HL-60 (cell line): ENCODE measurements at regions not wholly inside any gene's neighbourhood (a gene's known extent, or its start where the extent isn't known, plus 50 kb on each side); places are given as distances from the start of the nearest gene placed in this dataset.

Source experiments
- DNase-seq, 2 experiments: peaks; one replicate each; pipeline ENCODE4 v3.0.0-alpha.2; 2010 to 2020; ENCODE audit warnings: low read depth in 1 of 2, low spot score in 1 of 2
- H3K27ac ChIP-seq: fragments of 250-450 bp; sonication (Bioruptor Pico); replicated peaks from 2 replicates; pipeline ENCODE4 v1.5.1; 2020; ENCODE audit warnings: mild to moderate bottlenecking, moderate library complexity
- H3K27me3 ChIP-seq: fragments of 250-450 bp; sonication (Bioruptor Pico); 2 replicates; pipeline ENCODE4 v1.5.1; 2021; ENCODE audit warnings: mild to moderate bottlenecking, moderate library complexity; ENCODE audit not compliant: insufficient read depth, poor library complexity, severe bottlenecking
- H3K4me3 ChIP-seq: replicated peaks from 2 replicates; pipeline ENCODE4 v1.5.1; 2011; ENCODE audit warnings: mild to moderate bottlenecking, control low read depth, low read length; ENCODE audit not compliant: insufficient read depth
- GABPA ChIP-seq: IDR thresholded peaks from 2 replicates; pipeline ENCODE4 v1.6.1; 2012; ENCODE audit warnings: low read depth
- POLR2AphosphoS5 ChIP-seq: IDR thresholded peaks from 2 replicates; pipeline ENCODE4 v1.6.1; 2012; ENCODE audit warnings: low read depth
- SPI1 ChIP-seq: IDR thresholded peaks from 2 replicates; pipeline ENCODE4 v1.6.1; 2012; ENCODE audit warnings: low read depth, mild to moderate bottlenecking, borderline replicate concordance
- TF ChIP-seq, protein P1 (sequence below): IDR thresholded peaks from 2 replicates; pipeline ENCODE4 v1.6.1; 2012; ENCODE audit warnings: low read depth; ENCODE audit not compliant: insufficient replicate concordance
- TF ChIP-seq, protein P2 (sequence below): IDR thresholded peaks from one replicate; pipeline ENCODE4 v1.5.1; 2011; ENCODE audit warnings: low read length, control low read depth, inconsistent platforms; ENCODE audit not compliant: insufficient read depth

DNA sequence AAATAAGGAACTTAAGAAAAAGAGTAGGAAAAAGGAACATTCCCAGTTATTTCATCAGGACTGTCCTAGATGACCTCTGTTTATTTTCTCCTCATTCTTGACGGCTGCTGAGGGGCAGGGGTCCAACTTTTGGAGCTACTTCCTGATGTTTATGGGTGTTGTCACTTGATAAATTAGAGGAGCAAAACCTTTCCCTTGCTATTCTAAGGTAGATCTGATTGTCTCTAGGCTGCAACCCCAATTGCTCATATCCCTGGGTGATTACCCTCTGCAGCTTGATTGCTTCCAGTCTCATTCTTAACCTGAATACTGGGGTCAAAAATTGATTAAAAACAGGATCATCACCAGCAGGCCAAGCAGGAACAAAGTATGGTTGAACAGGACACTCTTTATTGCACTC, 311.0 kb upstream of the NDN start:
- TF ChIP-seq SPI1 (no peak), POLR2AphosphoS5 (no peak), GABPA (no peak)
- TF ChIP-seq, protein P1, sequence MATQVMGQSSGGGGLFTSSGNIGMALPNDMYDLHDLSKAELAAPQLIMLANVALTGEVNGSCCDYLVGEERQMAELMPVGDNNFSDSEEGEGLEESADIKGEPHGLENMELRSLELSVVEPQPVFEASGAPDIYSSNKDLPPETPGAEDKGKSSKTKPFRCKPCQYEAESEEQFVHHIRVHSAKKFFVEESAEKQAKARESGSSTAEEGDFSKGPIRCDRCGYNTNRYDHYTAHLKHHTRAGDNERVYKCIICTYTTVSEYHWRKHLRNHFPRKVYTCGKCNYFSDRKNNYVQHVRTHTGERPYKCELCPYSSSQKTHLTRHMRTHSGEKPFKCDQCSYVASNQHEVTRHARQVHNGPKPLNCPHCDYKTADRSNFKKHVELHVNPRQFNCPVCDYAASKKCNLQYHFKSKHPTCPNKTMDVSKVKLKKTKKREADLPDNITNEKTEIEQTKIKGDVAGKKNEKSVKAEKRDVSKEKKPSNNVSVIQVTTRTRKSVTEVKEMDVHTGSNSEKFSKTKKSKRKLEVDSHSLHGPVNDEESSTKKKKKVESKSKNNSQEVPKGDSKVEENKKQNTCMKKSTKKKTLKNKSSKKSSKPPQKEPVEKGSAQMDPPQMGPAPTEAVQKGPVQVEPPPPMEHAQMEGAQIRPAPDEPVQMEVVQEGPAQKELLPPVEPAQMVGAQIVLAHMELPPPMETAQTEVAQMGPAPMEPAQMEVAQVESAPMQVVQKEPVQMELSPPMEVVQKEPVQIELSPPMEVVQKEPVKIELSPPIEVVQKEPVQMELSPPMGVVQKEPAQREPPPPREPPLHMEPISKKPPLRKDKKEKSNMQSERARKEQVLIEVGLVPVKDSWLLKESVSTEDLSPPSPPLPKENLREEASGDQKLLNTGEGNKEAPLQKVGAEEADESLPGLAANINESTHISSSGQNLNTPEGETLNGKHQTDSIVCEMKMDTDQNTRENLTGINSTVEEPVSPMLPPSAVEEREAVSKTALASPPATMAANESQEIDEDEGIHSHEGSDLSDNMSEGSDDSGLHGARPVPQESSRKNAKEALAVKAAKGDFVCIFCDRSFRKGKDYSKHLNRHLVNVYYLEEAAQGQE = no peak
- TF ChIP-seq, protein P2, sequence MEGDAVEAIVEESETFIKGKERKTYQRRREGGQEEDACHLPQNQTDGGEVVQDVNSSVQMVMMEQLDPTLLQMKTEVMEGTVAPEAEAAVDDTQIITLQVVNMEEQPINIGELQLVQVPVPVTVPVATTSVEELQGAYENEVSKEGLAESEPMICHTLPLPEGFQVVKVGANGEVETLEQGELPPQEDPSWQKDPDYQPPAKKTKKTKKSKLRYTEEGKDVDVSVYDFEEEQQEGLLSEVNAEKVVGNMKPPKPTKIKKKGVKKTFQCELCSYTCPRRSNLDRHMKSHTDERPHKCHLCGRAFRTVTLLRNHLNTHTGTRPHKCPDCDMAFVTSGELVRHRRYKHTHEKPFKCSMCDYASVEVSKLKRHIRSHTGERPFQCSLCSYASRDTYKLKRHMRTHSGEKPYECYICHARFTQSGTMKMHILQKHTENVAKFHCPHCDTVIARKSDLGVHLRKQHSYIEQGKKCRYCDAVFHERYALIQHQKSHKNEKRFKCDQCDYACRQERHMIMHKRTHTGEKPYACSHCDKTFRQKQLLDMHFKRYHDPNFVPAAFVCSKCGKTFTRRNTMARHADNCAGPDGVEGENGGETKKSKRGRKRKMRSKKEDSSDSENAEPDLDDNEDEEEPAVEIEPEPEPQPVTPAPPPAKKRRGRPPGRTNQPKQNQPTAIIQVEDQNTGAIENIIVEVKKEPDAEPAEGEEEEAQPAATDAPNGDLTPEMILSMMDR = no peak
- Histone ChIP-seq H3K4me3 (no peak overlapping the region), H3K27ac (no peak overlapping the region), H3K27me3 (no peaks in the 10 kb centered on the region)
- no peak for DNase-seq

DNA sequence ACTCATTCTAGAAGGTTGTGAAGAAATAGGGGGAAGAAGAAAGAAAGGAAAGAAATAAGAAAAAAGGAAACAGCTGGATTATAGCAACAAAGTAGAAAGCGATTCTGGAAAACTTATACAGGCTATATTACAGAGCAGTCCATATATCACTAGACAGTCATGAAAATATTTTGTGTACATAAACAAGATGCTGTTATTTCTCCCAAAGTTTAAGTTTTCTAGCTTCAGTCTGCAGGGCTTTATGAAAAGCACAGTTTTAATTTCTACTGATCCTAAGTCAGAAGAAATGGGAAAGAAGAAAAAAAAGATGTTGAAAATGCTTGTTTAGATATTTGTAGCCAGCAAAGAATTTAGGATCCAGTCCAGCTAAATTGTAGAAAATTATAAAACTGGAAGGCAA, 321.4 kb upstream of the NDN start:
- no peak overlapping the region for H3K4me3 ChIP-seq

DNA sequence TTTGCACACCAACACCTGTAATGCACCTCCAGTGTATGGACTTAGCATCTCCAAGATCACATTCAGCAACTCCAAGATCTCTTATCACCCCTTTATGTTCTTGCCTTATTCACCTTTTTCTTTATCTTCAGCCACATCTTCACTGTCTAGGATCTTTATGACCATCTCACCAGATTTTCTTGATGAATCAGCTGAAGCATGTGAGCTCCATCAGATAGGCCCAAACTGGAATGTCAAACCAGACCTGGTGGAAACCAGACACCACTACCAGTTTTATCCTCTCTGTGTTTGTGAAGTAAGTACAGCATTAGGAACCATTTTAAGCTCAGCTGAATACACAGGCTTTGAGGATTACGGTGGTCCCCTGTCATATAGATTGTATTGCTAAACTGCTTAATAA, 330.4 kb upstream of the NDN start:
- TF ChIP-seq SPI1 (no peak), POLR2AphosphoS5 (no peak), GABPA (no peak)
- TF ChIP-seq, protein P1 = no peak
- TF ChIP-seq, protein P2 = no peak
- Histone ChIP-seq H3K27me3 (no peaks in the 10 kb centered on the region), H3K27ac (no peak overlapping the region), H3K4me3 (no peak overlapping the region)
- no peak for DNase-seq

More for the DNA sequence above, 321.4 kb upstream of the NDN start:
- H3K27ac ChIP-seq = no peak overlapping the region
- TF ChIP-seq POLR2AphosphoS5 = no peak
- no peak for TF ChIP-seq SPI1
- TF ChIP-seq, protein P1 = no peak
- TF ChIP-seq GABPA = no peak
- TF ChIP-seq, protein P2 = no peak
- no peaks in the 10 kb centered on the region for H3K27me3 ChIP-seq
- DNase-seq = no peak
